MM.1S (cell line): ENCODE measurements at regions not wholly inside any gene's neighbourhood (a gene's known extent, or its start where the extent isn't known, plus 50 kb on each side); places are given as distances from the start of the nearest gene placed in this dataset.

Experiments used
- DNase-seq: peaks from one replicate; pipeline ENCODE4 v3.0.0-alpha.2; 2015
- H2AFZ ChIP-seq: fragments of 300-600 bp; sonication (generic); 2 replicates; pipeline ENCODE4 v1.6.0; 2016; ENCODE audit warnings: antibody characterized with exemption, low read length
- H3F3A ChIP-seq: fragments of 300-600 bp; sonication (generic); 2 replicates; pipeline ENCODE4 v1.6.1; 2016; ENCODE audit warnings: mild to moderate bottlenecking, antibody characterized with exemption, low read length, moderate library complexity, mixed read lengths; ENCODE audit not compliant: insufficient read depth
- H3K27ac ChIP-seq: fragments of 300-600 bp; sonication (generic); 2 replicates; pipeline ENCODE4 v1.5.1; 2016; ENCODE audit warnings: mild to moderate bottlenecking, low read length
- H3K27me3 ChIP-seq: fragments of 300-600 bp; sonication (generic); replicated peaks from 2 replicates; pipeline ENCODE4 v1.6.0; 2016; ENCODE audit warnings: low read length; ENCODE audit not compliant: insufficient read depth
- H3K36me3 ChIP-seq: fragments of 300-600 bp; sonication (generic); replicated peaks from 2 replicates; pipeline ENCODE4 v1.6.1; 2016; ENCODE audit warnings: mild to moderate bottlenecking, low read length, mixed read lengths; ENCODE audit not compliant: insufficient read depth
- H3K4me1 ChIP-seq: fragments of 300-600 bp; sonication (generic); 2 replicates; pipeline ENCODE4 v1.6.1; 2016; ENCODE audit warnings: low read length, mixed read lengths
- H3K4me2 ChIP-seq: fragments of 300-600 bp; sonication (generic); 2 replicates; pipeline ENCODE4 v1.6.0; 2016; ENCODE audit warnings: low read depth, low read length
- H3K4me3 ChIP-seq: fragments of 300-600 bp; sonication (generic); 2 replicates; pipeline ENCODE4 v1.5.1; 2016; ENCODE audit warnings: low read length, mixed read lengths
- H3K79me2 ChIP-seq: fragments of 300-600 bp; sonication (generic); 2 replicates; pipeline ENCODE4 v1.6.1; 2016; ENCODE audit warnings: mixed run types, low read length, mixed read lengths
- H3K9ac ChIP-seq: fragments of 300-600 bp; sonication (generic); 2 replicates; pipeline ENCODE4 v1.6.1; 2016; ENCODE audit warnings: low read length, mixed read lengths
- H3K9me2 ChIP-seq: fragments of 300-600 bp; sonication (generic); replicated peaks from 2 replicates; pipeline ENCODE4 v1.6.1; 2016; ENCODE audit warnings: mild to moderate bottlenecking, low read length, mixed read lengths; ENCODE audit not compliant: insufficient read depth
- H3K9me3 ChIP-seq: fragments of 300-600 bp; sonication (generic); replicated peaks from 2 replicates; pipeline ENCODE4 v1.6.1; 2016; ENCODE audit warnings: mild to moderate bottlenecking, low read length, mixed read lengths; ENCODE audit not compliant: insufficient read depth
- H4K20me1 ChIP-seq: fragments of 300-600 bp; sonication (generic); 2 replicates; pipeline ENCODE4 v1.6.1; 2016; ENCODE audit warnings: mild to moderate bottlenecking, low read length, moderate library complexity, mixed read lengths; ENCODE audit not compliant: insufficient read depth
- CTCF ChIP-seq: fragments of 300-600 bp; sonication (generic); IDR thresholded peaks from 2 replicates; pipeline ENCODE4 v1.5.1; 2016; ENCODE audit warnings: antibody characterized with exemption, low read length, mixed read lengths
- EZH2 ChIP-seq: fragments of 300-600 bp; sonication (generic); optimal IDR thresholded peaks from 2 replicates; pipeline ENCODE3; 2017; ENCODE audit warnings: low read depth, mild to moderate bottlenecking, antibody characterized with exemption, low read length, mixed read lengths
- EZH2phosphoT487 ChIP-seq: fragments of 300-600 bp; sonication (generic); IDR thresholded peaks from 2 replicates; pipeline ENCODE4 v1.6.1; 2018; ENCODE audit warnings: antibody characterized with exemption, low read length

- Histone ChIP-seq H3K4me1 (no peaks in the 10 kb centered on the region), H3K4me3 (no peak overlapping the region), H3K9ac (no peak overlapping the region), H3K27ac (no peak overlapping the region), H3K36me3 (no peaks in the 10 kb centered on the region), H2AFZ (no peak overlapping the region), H3K9me2 (no peaks in the 10 kb centered on the region), H4K20me1 (no peaks in the 10 kb centered on the region), H3K9me3 (no peaks in the 10 kb centered on the region), H3K4me2 (no peak overlapping the region), H3F3A (no peaks in the 10 kb centered on the region), H3K27me3 (no peaks in the 10 kb centered on the region), H3K79me2 (no peaks in the 10 kb centered on the region)
- no peak for DNase-seq
- TF ChIP-seq EZH2phosphoT487 (no peak), EZH2 (no peak), CTCF (no peak)
These were observed 384.6 kb upstream of the RORA start for GRCh38 chr15:61613729-61614128.

- Histone ChIP-seq H3K4me3 (no peak overlapping the region), H2AFZ (no peak overlapping the region), H3K4me1 (no peaks in the 10 kb centered on the region), H3F3A (no peaks in the 10 kb centered on the region), H3K9ac (no peak overlapping the region), H3K27ac (no peak overlapping the region), H3K79me2 (no peaks in the 10 kb centered on the region), H3K36me3 (no peaks in the 10 kb centered on the region), H3K27me3 (no peaks in the 10 kb centered on the region), H3K4me2 (no peak overlapping the region), H3K9me3 (no peaks in the 10 kb centered on the region), H3K9me2 (no peaks in the 10 kb centered on the region), H4K20me1 (no peaks in the 10 kb centered on the region)
- no peak for TF ChIP-seq EZH2
- TF ChIP-seq EZH2phosphoT487: no peak
- no peak for TF ChIP-seq CTCF
- no peak for DNase-seq
These were observed 384.0 kb upstream of the RORA start for GRCh38 chr15:61613138-61613537.

- H3K36me3 ChIP-seq: no peaks in the 10 kb centered on the region
- H2AFZ ChIP-seq: no peak overlapping the region
- H3K27ac ChIP-seq: no peak overlapping the region
- no peak overlapping the region for H3K9ac ChIP-seq
- H3K4me3 ChIP-seq: no peak overlapping the region
- no peaks in the 10 kb centered on the region for H4K20me1 ChIP-seq
- no peaks in the 10 kb centered on the region for H3F3A ChIP-seq
- no peaks in the 10 kb centered on the region for H3K9me2 ChIP-seq
- H3K4me1 ChIP-seq: no peaks in the 10 kb centered on the region
- no peak for DNase-seq
- no peaks in the 10 kb centered on the region for H3K27me3 ChIP-seq
- no peaks in the 10 kb centered on the region for H3K79me2 ChIP-seq
- H3K4me2 ChIP-seq: no peak overlapping the region
- no peaks in the 10 kb centered on the region for H3K9me3 ChIP-seq
- no peak for TF ChIP-seq EZH2
- no peak for TF ChIP-seq CTCF
- TF ChIP-seq EZH2phosphoT487: no peak
These were observed 383.0 kb upstream of the RORA start for GRCh38 chr15:61612111-61612510.
